ENCODE measurements at regions not wholly inside any gene's neighbourhood (a gene's known extent, or its start where the extent isn't known, plus 50 kb on each side); places are given as distances from the start of the nearest gene placed in this dataset.

GRCh38 chr1:56417646-56418045 is 161.7 kb downstream of the PLPP3 start (continued):
- TF ChIP-seq YY1 (IDR thresholded peaks at IDR 0.05; ENCODE audit: low read depth, low read length) (no peak), POU5F1 (IDR thresholded peaks at IDR 0.05; ENCODE audit: low read depth, low read length) (no peak), TCF12 (IDR thresholded peaks at IDR 0.05; ENCODE audit: low read depth, low read length) (no peak), PHF8 (conservative IDR thresholded peaks at IDR 0.05; ENCODE audit: low read depth, low read length) (no peak)
